ENCODE measurements at regions not wholly inside any gene's neighbourhood (a gene's known extent, or its start where the extent isn't known, plus 50 kb on each side); places are given as distances from the start of the nearest gene placed in this dataset.
"Not testable (repeated sequence)": the region's sequence is repeated elsewhere in the genome, so short reads cannot be mapped to it uniquely, and the experiment has no call there.

DNA sequence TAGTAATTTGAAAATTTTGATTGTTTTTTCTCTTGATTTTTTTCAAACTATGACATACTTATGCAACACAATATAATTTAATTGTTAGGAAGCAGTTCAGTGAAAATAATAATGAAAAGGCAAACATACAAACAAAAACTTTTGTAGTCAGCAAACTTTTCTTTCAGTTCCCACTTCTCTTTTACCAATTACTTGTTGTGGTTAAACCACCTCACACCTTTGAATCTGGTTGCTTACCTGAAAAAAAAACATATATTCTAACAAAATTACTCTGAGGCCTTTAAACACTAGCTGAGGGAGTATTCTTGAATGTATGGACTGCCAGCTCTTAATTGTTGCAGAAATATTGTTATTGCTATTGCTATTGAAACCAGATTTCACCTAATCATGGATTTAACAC, 266.2 kb upstream of the SEMA3C start:
- no peak overlapping the region for H3K4me2 ChIP-seq (replicated peaks; ENCODE audit: low read depth, low read length, poor library complexity, severe bottlenecking)
- H3K9me3 Mint-ChIP-seq (ENCODE audit: insufficient read depth): peaks cover 4% of the 10 kb centered on the region
- H2AFZ ChIP-seq (ENCODE audit: insufficient read depth, low read depth, low read length, poor library complexity, severe bottlenecking): no peak overlapping the region
- CTCF ChIA-PET: no interaction called here
- H4K20me1 ChIP-seq (ENCODE audit: control insufficient read depth, insufficient read depth, low read length, poor library complexity, severe bottlenecking): no peaks in the 10 kb centered on the region
- H3K9ac ChIP-seq (ENCODE audit: low read length): no peak overlapping the region
- intact Hi-C loops (cut with micrococcal nuclease): no loop called here
- no peak overlapping the region for H3K27ac ChIP-seq (ENCODE audit: low read length in 2 of 2)
- peaks cover 0 to 10% (median 0%) of the 10 kb centered on the region in 3 donors for H3K9me3 ChIP-seq (ENCODE audit: control extremely low read depth in 1 of 3, control insufficient read depth in 2 of 3, insufficient read depth in 1 of 3, low read length in 2 of 3)
- no peaks in the 10 kb centered on the region for H3K27me3 ChIP-seq (replicated peaks in 1 of 4; ENCODE audit: control extremely low read depth in 1 of 4, control insufficient read depth in 3 of 4, insufficient read depth in 4 of 4, low read length in 3 of 4)
- no peak overlapping the region for H3K4me3 Mint-ChIP-seq
- no peaks in the 10 kb centered on the region for H3K79me2 ChIP-seq (ENCODE audit: control insufficient read depth, insufficient read depth, low read length)
- DNase-seq (no peak), ATAC-seq (ENCODE audit: low read depth) (no peak)
- no peaks in the 10 kb centered on the region for H3K27me3 Mint-ChIP-seq
- no peak for TF ChIP-seq EZH2 (IDR thresholded peaks at IDR 0.05; ENCODE audit: borderline replicate concordance, insufficient read depth, low read depth, low read length, poor library complexity, severe bottlenecking)
- TF ChIP-seq, protein P1, sequence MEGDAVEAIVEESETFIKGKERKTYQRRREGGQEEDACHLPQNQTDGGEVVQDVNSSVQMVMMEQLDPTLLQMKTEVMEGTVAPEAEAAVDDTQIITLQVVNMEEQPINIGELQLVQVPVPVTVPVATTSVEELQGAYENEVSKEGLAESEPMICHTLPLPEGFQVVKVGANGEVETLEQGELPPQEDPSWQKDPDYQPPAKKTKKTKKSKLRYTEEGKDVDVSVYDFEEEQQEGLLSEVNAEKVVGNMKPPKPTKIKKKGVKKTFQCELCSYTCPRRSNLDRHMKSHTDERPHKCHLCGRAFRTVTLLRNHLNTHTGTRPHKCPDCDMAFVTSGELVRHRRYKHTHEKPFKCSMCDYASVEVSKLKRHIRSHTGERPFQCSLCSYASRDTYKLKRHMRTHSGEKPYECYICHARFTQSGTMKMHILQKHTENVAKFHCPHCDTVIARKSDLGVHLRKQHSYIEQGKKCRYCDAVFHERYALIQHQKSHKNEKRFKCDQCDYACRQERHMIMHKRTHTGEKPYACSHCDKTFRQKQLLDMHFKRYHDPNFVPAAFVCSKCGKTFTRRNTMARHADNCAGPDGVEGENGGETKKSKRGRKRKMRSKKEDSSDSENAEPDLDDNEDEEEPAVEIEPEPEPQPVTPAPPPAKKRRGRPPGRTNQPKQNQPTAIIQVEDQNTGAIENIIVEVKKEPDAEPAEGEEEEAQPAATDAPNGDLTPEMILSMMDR (IDR thresholded peaks at IDR 0.05): no peak
- H3K27ac Mint-ChIP-seq: no peak overlapping the region
- H3K36me3 ChIP-seq (replicated peaks in 1 of 2; ENCODE audit: control extremely low read depth in 1 of 2, control insufficient read depth in 1 of 2, extremely low read depth in 1 of 2, insufficient read depth in 2 of 2, low read length in 1 of 2): no peaks in the 10 kb centered on the region
- no peaks in the 10 kb centered on the region for H3K4me1 Mint-ChIP-seq
- no peaks in the 10 kb centered on the region for H3K4me1 ChIP-seq (ENCODE audit: control insufficient read depth in 2 of 2, insufficient read depth in 2 of 2, low read length in 2 of 2)
- POLR2A ChIA-PET: no interaction called here
- H3K4me3 ChIP-seq (ENCODE audit: control extremely low read depth in 1 of 5, extremely low read depth in 1 of 5, insufficient read depth in 1 of 5, low read depth in 2 of 5, low read length in 4 of 5): no peak overlapping the region

DNA sequence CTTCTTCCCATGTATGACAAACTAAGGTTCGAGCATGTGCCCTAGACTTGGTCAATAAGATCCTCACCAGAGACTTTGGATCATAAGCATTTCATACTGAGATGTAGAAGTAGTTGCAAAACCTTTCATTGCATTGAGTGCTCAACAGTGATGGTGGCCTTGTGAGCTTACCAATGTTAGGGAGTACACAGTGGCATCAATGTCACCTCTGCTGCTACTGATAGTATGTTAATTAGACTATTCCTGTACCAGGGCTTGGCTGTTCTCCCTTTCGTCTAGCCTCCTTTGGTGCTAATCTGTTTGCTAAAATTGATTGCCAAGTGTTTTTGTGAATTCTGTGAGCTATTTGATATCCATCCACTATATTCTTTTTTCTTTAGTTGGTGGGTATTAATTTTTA, 264.5 kb upstream of the SEMA3C start:
- ATAC-seq (ENCODE audit: low read depth) (no peak), DNase-seq (no peak)
- WGBS (ENCODE audit: insufficient coverage): no CpG with 5 or more reads among the region's 2 CpGs
- Histone ChIP-seq H3K4me1 (ENCODE audit: control insufficient read depth in 2 of 2, insufficient read depth in 2 of 2, low read length in 2 of 2) (no peaks in the 10 kb centered on the region), H3K4me3 (ENCODE audit: control extremely low read depth in 1 of 5, extremely low read depth in 1 of 5, insufficient read depth in 1 of 5, low read depth in 2 of 5, low read length in 4 of 5) (no peak overlapping the region), H3K27me3 (replicated peaks in 1 of 4; ENCODE audit: control extremely low read depth in 1 of 4, control insufficient read depth in 3 of 4, insufficient read depth in 4 of 4, low read length in 3 of 4) (no peaks in the 10 kb centered on the region), H2AFZ (ENCODE audit: insufficient read depth, low read depth, low read length, poor library complexity, severe bottlenecking) (no peak overlapping the region), H3K36me3 (replicated peaks in 1 of 2; ENCODE audit: control extremely low read depth in 1 of 2, control insufficient read depth in 1 of 2, extremely low read depth in 1 of 2, insufficient read depth in 2 of 2, low read length in 1 of 2) (no peaks in the 10 kb centered on the region), H3K9ac (ENCODE audit: low read length) (no peak overlapping the region), H3K79me2 (ENCODE audit: control insufficient read depth, insufficient read depth, low read length) (no peaks in the 10 kb centered on the region), H3K4me2 (replicated peaks; ENCODE audit: low read depth, low read length, poor library complexity, severe bottlenecking) (no peak overlapping the region), H3K27ac (ENCODE audit: low read length in 2 of 2) (no peak overlapping the region), H3K9me3 (ENCODE audit: control extremely low read depth in 1 of 3, control insufficient read depth in 2 of 3, insufficient read depth in 1 of 3, low read length in 2 of 3) (peaks cover 0 to 10% (median 0%) of the 10 kb centered on the region in 3 donors), H4K20me1 (ENCODE audit: control insufficient read depth, insufficient read depth, low read length, poor library complexity, severe bottlenecking) (no peaks in the 10 kb centered on the region)
- Mint-ChIP-seq H3K4me3 (no peak overlapping the region), H3K27ac (no peak overlapping the region), H3K9me3 (ENCODE audit: insufficient read depth) (no peaks in the 10 kb centered on the region), H3K4me1 (no peaks in the 10 kb centered on the region), H3K27me3 (no peaks in the 10 kb centered on the region)
- ChIA-PET POLR2A (no interaction called here), CTCF (no interaction called here)
- no peak for TF ChIP-seq EZH2 (IDR thresholded peaks at IDR 0.05; ENCODE audit: borderline replicate concordance, insufficient read depth, low read depth, low read length, poor library complexity, severe bottlenecking)
- TF ChIP-seq, protein P1 (IDR thresholded peaks at IDR 0.05): no peak
- intact Hi-C loops (cut with micrococcal nuclease): no loop called here

DNA sequence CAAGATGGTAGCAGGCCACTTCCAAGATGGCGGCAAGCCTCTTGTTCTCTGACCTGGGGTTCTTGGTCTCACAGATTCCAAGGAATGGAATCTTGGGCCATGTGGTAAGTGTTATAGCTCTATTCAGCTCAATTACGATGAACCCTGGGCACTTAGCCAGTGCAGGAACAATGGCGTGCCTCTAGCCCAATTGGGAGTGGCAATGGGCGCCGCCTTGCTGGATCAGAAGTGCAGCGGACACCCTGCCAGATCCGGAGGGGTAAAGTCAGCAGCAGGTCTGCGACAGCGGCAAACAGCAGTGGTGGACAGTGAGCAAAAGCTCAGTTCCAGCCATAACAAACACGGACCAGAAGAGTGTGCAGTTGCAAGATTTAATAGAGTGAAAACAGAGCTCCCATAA, 263.2 kb upstream of the SEMA3C start:
- H3K4me1 Mint-ChIP-seq; H3K27me3 ChIP-seq (replicated peaks in 1 of 4; ENCODE audit: control extremely low read depth in 1 of 4, control insufficient read depth in 3 of 4, insufficient read depth in 4 of 4, low read length in 3 of 4); ATAC-seq (ENCODE audit: low read depth); CTCF ChIA-PET; H3K79me2 ChIP-seq (ENCODE audit: control insufficient read depth, insufficient read depth, low read length); H3K9me3 Mint-ChIP-seq (ENCODE audit: insufficient read depth); H3K4me3 ChIP-seq (ENCODE audit: control extremely low read depth in 1 of 5, extremely low read depth in 1 of 5, insufficient read depth in 1 of 5, low read depth in 2 of 5, low read length in 4 of 5); H3K4me2 ChIP-seq (replicated peaks; ENCODE audit: low read depth, low read length, poor library complexity, severe bottlenecking); H3K27ac ChIP-seq (ENCODE audit: low read length in 2 of 2); H4K20me1 ChIP-seq (ENCODE audit: control insufficient read depth, insufficient read depth, low read length, poor library complexity, severe bottlenecking); H3K9me3 ChIP-seq (ENCODE audit: control extremely low read depth in 1 of 3, control insufficient read depth in 2 of 3, insufficient read depth in 1 of 3, low read length in 2 of 3); intact Hi-C loops (cut with micrococcal nuclease); H3K9ac ChIP-seq (ENCODE audit: low read length); H3K4me1 ChIP-seq (ENCODE audit: control insufficient read depth in 2 of 2, insufficient read depth in 2 of 2, low read length in 2 of 2); H3K27ac Mint-ChIP-seq; H3K36me3 ChIP-seq (replicated peaks in 1 of 2; ENCODE audit: control extremely low read depth in 1 of 2, control insufficient read depth in 1 of 2, extremely low read depth in 1 of 2, insufficient read depth in 2 of 2, low read length in 1 of 2); H3K4me3 Mint-ChIP-seq; DNase-seq; POLR2A ChIA-PET; H2AFZ ChIP-seq (ENCODE audit: insufficient read depth, low read depth, low read length, poor library complexity, severe bottlenecking); H3K27me3 Mint-ChIP-seq: not testable (repeated sequence)
- 97% methylated on average over 9 of the region's 10 CpGs for WGBS (ENCODE audit: insufficient coverage)

Measured in B cell (primary cell).